Retinal pigment epithelial cell (primary cell): ENCODE measurements at regions not wholly inside any gene's neighbourhood (a gene's known extent, or its start where the extent isn't known, plus 50 kb on each side); places are given as distances from the start of the nearest gene placed in this dataset.

ENCODE experiments used
- DNase-seq: peaks from one replicate; pipeline ENCODE4 v3.0.0-alpha.2; 2010; ENCODE audit warnings: low read depth
- H3K4me3 ChIP-seq: 2 replicates; pipeline ENCODE4 v1.5.1; 2011; ENCODE audit warnings: mild to moderate bottlenecking, low read length, control low read depth, moderate library complexity
- CTCF ChIP-seq: conservative IDR thresholded peaks from 2 replicates; pipeline ENCODE4 v1.5.1; 2011; ENCODE audit warnings: low read depth, low read length, control low read depth, inconsistent platforms

DNA sequence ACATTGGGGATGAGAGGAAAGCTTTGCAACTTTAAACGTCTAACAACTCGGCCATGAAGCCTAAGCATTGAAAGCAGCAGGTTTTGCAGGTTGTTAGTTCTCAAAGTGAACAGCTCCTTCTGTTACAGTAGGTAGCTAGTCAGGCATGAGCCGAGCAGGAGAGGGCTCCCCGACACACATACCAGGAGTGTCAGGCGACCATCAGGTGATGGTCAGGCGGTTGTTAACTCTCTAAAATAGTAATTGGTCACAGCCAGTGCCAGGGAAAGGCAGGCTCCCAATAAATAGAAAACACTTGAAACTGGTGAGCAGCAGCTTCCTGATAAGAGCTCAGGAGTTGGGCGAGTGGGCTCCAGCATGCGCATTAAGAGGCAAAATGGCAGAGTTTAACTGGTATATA is 53.5 kb upstream of the DAPL1 start:
- no peak overlapping the region for H3K4me3 ChIP-seq
- no peak for TF ChIP-seq CTCF
- peak; percentile 89 for DNase-seq

DNA sequence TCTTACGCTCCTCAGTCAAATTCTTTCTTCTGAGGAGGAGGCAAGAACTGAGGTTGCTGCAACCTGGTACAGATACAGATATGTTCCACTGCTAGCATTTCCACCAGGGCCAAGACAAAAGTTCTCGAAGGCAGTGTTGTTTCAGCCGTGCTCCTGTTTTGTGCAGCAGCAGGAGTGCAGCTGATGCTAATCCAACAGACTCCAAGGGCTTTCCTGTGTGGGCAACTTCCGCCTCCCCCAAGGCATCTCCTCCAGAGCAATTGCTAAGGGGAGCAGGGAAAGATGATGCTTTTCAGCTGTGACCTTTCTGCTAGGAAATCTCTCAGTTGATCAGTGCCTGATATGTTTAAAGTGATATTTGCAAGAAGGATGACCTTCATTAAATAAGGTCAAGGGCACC is 52.6 kb upstream of the DAPL1 start:
- no peak overlapping the region for H3K4me3 ChIP-seq
- TF ChIP-seq CTCF: no peak
- DNase-seq: no peak

GRCh38 chr2:158743466-158743865 is 51.7 kb upstream of the DAPL1 start:
- no peak overlapping the region for H3K4me3 ChIP-seq
- DNase-seq: no peak
- TF ChIP-seq CTCF: no peak

- TF ChIP-seq CTCF: no peak
- no peak overlapping the region for H3K4me3 ChIP-seq
- DNase-seq: no peak
Measured at GRCh38 chr2:158743879-158744278, 51.2 kb upstream of the DAPL1 start.

DNA sequence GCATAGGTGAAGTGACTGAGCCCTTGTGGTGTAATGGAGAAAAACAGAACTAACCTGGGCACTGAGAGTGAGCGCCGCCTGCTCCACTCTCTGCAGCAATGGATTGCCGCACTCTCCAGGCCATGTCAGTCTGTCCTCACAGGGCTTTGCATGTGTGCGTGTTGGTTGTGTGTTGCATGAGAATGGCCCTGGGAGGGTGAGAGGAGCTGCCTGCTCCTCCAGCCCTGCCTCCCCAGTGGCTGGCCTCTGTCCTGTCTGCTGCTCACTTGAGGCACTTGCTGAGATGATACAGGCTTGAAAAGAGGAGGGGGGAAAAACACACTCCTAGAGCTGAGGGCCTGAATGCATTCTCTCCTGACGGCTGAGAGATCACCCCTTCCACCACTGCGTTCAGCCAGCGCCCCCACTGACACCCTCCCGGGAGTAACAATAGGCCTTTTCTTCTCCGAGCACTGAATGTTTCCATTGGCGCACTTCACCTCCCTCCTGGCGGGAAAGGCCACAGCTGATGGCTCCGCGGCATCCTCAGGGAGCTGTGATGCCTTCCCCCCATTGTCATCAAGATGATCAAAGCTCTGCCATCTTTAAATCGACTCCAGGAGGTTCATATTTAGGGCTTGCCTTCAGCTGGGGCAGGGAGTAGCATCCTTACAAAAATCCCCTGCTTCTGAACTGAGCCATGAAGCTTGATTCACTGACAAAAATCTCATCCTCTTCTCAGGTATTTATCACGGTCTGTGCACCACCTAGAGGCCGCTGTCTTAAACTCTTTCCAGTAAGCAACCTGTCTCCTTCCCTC is 49.9 kb upstream of the DAPL1 start:
- no peak overlapping the region for H3K4me3 ChIP-seq
- TF ChIP-seq CTCF: peak; percentile 73
- no peak for DNase-seq
